Stimulated activated CD4-positive, alpha-beta T cell treated with anti-CD3 and anti-CD28 coated beads, TNF-alpha, amount 100 ng/mL, for 24 hours (primary cell): ENCODE measurements at regions not wholly inside any gene's neighbourhood (a gene's known extent, or its start where the extent isn't known, plus 50 kb on each side); places are given as distances from the start of the nearest gene placed in this dataset.

Source experiments
- DNase-seq, 3 experiments: peaks; one replicate each; pipeline ENCODE4 v3.0.0-alpha.2; 2020; ENCODE audit warnings: low read depth in 3 of 3

DNA sequence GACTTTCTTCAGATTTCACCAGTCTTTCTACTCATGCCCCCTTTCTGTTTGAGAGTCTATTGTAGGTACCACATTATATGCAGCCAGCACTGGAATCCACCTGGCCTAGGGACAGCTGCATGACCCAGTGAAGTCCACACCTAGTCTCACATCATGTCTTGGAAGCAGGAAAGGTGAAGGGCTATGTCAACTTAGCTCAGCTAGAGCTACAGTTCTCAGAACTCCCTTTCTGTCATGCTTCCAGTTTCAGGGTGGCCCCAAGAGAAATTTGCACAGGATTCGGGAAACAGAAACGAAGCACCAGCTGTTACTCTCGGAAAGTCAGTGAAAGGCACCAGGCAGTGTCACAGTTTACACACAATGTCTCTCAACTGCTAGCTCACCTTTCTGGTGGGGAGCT is 51.6 kb upstream of the NLRP1 start:
- DNase-seq: no peak

DNA sequence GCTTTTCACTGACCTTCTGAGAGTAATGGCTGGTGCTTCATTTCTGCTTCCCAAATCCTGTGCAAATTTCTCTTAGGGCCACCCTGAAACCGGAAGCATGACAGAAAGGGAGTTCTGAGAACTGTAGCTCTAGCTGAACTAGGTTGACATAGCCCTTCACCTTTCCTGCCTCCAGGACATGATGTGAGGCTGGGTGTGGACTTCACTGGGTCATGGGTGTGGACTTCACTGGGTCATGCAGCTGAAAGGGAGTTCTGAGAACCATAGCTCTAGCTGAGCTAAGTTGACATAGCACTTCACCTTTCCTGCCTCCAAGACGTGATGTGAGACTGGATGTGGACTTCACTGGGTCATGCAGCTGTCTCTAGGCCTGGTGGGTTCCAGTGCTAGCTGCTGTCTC is 54.3 kb upstream of the NLRP1 start:
- no peak for DNase-seq

DNA sequence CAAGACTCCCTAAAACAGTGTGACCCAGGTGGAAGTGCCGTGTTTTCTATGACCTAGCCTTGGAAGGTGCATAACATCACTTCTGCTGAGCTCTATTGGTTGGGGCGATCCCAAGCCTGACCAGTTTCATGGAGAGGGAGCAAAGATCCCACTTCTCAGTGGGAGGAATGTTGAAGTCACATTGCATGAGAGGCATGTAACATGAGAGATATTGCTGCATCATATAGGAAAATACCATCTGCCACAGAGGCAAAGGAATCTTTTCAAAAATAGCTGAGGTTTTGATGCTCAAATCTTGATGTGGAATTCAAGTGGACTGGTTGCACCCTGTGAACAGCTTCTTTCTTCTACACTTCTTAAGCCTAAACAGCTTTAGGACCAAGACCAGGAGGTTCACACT is 56.4 kb upstream of the NLRP1 start:
- DNase-seq: no peak

DNA sequence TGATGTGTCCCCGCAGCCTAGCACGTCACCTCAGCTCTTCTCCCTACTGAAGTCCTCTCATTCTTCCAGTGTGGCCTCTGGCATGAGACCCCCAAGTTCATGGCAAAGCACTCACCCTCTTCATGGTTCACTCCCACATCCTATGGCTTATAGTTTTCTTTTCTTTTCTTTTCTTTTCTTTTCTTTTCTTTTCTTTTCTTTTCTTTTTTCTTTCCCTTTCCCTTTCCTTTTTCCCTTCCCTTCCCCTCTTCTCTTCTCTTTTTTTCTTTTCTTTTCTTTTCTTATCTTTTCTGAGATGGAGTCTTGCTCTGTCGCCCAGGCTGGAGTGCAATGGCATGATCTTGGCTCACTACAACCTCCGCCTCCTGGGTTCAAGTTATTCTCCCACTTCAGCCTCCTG is 58.4 kb upstream of the NLRP1 start:
- DNase-seq: no peak

DNA sequence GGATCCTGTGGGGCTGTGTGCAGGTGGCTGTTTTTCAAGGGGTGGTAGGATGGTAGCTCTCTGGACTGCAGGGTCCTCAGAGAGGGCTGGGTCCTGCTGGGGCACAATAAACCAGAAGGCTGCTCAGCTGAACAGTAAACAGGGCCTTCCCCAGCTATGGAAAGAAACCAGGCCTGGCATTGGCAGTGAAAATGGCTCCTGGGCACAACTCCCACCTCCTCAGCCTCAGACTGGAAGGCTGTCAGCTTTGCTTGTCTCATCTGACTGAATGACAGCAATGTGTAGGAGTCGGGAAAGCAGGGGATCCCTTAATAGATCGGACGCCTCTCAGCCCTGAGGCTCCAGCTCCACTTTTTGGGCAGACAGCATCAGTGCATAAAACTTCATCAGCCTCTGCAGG is 59.8 kb upstream of the NLRP1 start:
- no peak for DNase-seq

DNA sequence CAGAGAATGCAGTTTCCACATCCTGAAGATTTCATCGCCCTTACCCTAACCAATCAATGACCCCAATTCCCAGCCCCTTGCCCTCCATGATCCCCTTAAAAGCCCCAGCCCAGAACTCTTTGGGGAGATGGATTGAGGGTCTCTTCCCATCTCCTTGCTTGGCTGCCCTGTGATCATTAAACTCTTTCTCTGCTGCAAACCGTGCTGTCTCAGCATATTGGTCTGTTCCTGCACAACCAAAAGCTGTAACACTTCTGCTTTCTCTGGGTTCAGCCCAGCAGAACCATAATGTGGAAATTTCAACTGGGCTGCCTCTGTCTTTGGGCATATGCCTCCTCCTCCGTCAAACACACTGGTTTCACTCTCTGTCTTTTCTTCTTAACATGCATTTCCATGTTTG is 67.0 kb upstream of the NLRP1 start:
- DNase-seq: no peak

DNA sequence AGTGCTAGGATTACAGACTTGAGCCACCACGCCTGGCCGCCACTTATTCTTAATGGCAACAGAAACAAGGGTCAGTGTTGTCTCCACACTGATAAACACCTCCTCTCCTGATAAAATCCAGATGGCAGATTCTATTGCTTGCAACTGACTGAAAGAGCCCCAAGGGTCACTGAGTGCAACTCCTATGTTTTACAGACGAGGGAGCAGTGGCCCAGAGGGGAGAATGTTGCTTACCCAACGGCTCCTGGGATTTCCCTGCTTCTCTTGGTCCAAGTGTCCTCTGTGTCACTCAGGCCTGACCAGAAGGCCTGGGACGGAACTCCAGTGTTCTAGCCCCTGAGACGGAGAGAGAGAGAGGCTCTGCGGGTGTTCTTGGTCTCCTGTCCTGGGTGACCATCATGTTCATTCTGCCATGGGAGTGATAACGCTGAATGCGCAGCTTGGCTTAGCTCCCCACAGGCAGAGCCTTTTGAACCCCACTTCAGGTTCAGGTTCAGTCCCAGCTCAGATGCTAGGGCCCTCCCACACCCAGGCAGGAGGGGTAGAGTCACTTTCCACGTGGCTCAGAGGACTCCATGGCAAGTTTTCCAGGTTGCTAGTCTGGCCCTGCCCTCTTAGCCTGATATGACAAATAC is 77.3 kb upstream of the NLRP1 start:
- DNase-seq: no peak

DNA sequence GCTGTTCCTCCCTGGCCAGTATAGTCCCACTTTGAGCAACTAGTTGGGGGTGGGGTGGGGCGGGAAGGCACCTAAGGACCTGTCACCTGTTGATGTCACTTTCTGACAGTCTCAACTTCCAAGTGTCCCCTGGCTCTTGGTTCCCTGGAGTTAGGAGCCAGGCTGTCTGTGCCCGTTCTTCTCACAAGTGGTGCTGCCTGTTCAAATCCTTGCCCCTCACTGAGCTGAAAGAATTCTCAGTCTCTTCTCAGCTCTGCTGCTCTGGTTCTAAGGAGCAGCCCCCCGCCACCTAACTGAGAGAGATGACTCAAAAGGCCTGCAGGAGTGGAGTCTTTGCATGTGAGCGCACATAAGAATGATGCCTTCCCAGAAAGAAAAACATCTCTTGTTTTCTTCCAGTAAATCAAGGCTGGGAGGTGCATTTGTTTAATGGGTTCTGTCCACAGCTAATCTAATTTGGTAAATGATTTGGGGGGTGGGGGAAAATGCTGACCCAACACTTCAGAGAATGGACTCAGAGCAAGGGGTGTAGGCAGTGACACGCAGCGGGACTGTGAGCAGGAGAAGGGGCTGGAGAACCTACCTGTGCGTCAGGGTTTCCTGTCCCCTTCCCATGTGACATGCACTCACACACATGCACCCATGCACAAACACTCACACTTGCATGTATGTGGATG is 78.2 kb upstream of the NLRP1 start:
- no peak for DNase-seq

DNA sequence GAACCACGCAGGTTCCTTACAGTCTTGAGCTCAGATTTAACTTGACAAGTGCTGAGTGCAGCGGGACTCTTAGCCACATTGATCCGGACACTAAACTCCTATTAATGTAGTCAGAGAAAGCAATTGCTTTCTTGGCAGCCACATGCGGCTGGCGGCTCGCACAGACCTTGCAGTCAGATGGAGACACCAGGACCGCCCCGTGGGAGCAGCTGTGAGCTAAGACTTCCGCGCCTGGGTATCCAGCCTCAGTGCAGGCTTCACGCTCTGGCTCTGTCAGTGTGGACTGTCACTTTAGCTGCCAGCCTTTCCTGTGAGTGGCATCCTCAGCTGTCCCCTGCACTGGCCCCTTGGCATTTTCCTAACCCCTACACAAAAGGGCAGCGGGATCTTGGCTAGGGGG is 80.9 kb upstream of the NLRP1 start:
- no peak for DNase-seq

DNA sequence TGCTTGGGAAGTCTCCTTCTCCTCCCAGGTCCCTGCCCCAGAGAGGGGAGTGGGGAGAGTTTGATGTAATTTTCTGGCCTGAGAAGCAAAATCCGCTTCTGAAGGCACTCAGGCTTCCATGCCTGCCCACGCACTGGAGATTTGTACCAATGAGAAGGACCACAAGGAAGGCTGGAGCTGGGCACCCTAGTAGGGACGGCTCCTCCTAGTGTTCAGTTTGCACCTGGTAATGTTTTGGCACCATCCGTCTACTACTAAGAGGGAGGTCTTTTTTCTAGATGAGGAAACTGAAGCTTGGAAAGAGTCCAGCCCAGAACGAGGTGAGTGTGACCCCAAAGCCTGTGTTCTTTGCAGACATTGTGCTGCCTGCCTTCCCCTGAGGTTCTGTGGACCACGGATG is 83.6 kb upstream of the NLRP1 start:
- DNase-seq: no peak

DNA sequence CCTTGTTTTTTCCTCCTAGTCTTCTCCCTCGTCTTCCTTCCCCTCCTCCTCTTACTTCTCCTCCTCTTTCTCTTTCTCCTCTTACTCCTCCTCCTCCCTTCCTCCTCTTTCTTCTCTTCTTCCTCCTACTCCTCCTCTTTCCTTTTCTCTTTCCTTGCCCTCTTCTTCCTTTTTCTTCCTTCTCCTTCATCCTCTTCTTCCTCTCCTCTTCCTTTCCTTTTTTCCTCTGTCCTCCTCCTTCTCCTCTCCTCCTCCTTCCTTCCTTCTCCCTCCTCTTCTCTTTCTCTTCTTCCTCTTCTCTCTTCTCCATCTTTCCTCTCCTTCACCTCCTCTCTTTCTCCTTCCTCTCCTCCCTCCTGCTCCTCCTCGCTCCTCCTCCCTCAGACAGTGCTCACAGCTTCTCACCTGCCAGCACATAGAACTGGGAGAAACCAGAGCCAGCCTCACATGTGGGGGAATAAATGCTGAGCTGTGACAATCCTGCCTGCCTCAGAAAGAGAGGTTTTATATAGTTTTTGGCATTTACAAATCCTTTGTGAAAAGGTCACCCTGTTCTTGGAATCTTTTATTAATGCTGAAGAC is 84.3 kb upstream of the NLRP1 start:
- no peak for DNase-seq

DNA sequence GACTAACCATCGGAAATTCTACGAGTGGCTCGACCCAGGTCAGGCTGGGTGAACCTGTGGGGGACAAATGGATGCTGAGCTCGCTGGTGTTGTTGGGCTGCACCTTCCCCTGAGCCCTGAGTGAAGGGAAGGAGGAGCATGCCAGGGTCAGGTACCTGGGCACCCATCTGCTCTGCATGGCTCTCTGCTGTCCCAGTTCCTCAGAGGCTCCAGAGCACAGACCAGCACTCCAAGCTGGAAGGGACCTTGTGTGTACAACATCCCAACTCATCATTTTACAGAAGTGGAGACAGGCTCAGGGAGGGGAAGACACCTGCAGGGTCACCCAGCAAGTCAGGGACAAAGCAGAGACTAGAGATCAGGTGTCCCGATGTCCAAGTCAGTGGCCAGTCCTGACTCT is 84.9 kb upstream of the NLRP1 start:
- DNase-seq: no peak

DNA sequence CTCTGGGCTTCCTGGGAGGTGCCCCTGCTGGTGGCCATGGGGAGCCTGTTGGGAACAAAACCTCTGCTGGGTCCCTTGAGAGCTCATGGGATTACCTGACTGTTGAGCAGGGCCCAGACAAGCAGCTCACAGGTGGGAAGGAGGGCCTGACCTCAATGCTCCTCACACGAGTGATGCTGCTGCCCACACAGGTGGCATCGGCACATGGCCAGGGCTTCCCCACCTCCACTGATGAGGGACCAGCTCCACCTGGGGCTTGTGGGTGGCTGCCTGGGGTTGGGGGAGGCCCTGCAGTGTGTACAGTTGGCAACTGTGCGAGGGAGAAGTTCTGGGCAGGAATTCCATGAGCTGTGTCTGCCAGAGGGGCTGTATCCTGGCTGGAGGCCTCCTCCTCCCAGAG is 87.8 kb upstream of the NLRP1 start:
- DNase-seq: no peak

DNA sequence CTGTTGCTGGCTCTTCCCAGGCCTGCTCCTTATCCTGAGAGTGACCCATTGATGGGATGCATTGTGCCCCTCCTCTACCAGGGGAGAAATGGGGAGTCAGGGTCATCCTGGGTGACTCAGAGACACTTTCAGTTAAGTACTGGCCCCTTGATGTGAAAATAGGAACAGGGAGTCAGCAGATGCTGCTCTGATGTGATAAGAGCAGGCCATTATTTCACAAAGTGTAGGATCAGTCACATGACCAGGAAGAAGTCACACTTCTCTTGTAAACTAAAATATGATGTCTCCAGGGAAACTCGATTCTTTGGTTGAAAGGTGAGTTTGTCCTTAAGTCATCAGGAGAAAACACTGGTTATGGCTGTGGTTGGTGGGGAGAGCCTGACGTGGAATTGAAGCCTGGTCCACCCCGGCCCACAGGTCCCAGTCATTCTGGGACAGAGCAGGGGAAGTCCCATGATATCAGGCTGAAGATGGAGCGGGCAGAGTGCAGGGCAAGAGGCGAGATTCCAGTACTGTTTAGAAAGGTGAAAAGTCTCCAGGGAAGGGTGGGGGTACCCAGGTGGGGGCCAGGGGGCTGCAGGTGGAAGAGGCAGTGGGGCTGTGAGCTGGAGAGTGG is 88.6 kb upstream of the NLRP1 start:
- no peak for DNase-seq

DNA sequence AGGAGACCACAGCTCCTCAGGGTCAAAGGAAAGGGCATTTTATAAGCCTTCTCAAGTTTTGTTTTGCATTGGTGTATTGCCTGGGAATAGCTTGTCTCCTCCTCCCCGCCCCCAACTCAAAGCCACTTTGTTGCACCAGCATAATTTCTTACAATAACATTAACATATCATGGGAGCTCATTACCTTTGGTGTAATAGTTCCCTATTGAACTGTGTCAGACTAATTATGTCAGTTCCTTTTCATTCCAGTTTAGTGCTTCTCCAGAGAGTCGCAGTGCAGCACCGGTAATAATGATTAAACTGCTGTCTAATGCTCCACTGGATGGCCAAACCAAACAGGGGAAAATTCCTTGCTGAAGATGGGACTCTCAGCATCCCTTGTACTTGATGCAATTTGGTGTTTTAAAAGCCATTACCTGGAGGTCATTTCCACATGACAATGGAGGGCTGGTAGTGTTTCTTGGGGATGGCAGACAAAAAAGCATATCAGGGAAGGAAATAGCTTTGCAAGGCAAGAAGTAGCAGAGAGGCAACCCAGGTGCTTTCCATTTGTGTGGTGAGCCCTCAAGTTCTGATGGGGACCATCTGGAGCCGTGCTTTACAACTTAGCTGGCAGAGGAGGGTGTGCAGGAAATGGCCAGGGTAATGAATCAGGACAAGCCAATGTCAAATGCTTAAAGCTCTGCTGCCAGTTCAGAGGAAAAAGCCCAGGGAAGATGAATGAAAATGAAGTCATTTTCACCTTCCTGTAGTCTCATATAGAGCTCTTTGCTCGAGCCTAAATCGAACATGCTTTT is 91.5 kb upstream of the NLRP1 start:
- no peak for DNase-seq

DNA sequence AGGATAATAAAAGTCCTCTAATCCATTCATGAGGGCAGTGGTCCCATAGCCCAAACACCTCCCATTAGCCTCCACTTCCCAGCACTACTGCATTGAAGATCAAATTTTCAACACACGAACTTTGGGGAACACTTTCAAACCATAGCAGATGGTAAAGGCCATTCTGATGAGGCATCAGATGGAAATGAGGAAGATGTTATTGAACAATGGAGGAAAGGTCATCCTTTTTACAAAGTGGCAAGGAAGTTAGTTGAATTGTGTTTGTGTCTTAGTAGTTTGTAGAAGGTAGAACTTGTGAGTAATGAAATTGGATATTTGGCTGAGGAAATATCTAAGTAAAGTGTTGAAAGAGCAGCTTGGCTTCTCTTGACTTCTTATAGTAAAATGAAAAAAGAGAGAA is 93.3 kb upstream of the NLRP1 start:
- DNase-seq: no peak

DNA sequence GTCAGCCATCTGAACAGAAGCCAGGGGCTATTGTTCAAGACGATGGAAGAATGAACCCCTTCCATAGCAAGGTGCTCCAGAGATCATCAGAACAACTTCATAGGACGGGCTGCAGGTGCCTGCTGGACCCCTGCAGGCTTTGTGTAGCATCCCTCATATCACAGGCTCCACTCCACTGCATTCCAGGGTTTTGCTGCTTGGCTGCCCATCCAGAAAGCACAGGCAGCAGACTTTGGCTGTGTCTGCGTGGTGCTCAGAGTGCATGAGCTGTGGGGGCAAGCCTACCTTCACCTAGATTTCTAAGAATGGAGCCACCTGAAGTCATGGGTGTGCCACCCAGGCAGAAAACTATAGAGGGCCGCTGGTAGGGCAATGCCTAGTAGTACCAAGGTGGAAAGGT is 93.9 kb upstream of the NLRP1 start:
- no peak for DNase-seq

DNA sequence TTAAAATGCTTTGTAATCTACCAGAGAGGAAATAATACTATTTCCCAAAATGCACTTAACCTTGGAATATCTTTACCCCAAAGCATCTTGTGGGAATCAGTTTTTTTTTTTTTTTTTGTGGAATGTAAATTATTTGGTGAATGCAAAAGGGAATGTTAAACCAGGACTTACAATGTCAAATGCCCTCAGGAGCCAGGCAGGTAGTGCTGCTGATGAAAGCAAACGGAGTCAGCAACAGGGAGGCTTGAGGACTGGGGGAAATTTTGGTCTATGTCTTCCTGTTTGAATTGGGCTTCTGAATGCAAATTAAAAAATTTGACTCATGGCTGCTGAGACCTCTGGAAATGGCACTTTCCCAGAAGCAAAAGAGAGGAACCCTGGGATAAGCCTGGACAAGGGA is 96.5 kb upstream of the NLRP1 start:
- DNase-seq: no peak

DNA sequence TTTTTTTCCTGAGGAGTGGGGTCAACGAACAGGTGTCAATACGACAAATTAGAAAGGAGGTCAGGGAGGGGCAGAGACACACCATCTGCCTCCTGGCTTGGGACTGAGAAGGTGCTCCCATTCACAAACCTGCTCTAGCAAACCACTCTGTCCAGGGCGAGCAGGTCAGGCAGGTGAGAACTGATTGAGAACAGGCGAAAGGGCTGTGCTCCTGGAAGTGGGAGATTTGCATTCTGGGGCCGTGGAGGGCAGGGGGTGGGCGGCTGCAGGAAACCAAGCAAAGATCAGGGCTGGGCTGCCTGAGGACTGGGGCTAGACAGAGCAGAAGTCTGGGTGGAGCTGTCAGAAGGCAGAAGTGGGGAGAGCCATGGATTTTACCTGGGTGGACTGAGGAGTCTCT is 98.9 kb upstream of the NLRP1 start:
- DNase-seq: no peak

DNA sequence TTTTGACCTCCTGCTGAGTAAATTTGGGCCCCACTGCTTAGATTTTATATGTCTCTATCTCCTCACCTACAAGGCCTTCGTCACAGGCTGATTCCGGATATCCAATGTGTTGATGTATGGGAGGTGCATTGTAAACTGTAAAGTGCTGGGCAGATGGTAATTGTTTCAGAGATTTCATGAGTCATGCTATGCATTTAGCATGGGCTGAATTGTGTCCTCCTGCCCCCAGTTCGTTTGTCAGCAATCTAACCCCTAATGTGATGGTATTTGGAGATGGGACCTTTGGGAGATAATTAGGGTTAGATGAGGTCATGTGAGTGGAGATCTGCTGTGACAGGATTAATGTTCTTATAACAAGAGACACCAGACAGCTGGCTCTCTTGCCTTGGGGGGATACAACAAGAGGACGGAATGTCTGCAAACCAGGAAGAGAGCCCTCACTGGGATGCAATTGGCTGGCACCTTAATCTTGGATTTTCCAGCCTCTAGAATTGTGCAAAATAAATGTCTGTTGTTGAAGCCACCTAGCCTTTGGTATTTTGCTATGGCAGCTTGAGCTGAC is 101.8 kb upstream of the NLRP1 start:
- no peak for DNase-seq

DNA sequence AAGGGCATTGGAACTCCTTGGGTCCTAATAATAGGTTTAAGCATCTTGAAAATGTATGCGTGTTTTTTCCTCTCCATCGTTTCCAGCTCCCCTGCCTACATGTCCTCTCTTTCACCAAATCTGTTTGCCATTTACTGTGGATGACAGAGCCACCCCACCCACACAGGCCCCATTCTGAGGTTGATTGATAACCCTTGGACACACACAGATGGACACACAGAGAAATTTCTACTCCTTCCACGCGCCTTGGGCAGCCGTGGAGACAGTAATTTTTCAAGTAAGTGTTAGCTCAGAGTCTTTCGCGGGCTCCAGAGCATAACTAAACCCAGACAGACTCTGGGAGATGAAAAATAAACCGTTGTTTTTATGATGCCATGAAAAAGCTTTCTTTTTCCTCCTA is 103.3 kb upstream of the NLRP1 start:
- DNase-seq: no peak

DNA sequence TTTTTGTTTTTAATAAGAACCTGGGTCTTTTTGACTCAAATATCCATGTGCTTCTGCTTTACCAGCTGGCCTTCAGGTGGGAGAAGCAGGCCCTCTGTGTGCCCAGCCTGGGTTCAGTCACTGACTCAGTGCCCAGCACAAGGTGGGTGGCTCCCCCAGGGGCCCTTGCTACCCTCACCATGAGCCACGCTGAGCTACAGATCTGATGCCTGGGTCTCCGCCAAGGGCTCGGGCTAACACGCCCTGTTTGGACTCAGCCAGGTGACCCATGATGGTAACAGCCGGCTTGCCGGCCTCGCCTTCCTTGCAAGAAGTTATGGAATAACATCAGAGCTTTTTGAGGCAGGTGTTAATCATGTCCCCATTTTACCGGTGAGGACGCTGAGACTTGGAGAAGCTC is 109.5 kb upstream of the NLRP1 start:
- DNase-seq: no peak
